G401.6 (cell line): ENCODE measurements at regions not wholly inside any gene's neighbourhood (a gene's known extent, or its start where the extent isn't known, plus 50 kb on each side); places are given as distances from the start of the nearest gene placed in this dataset.
"Not testable (repeated sequence)": the region's sequence is repeated elsewhere in the genome, so short reads cannot be mapped to it uniquely, and the experiment has no call there.

Experiments
- FAIRE-seq: peaks from 2 replicates; lab custom pipeline; 2012; peaks lifted over from hg19 to GRCh38; lab: Jason Lieb, UNC

DNA sequence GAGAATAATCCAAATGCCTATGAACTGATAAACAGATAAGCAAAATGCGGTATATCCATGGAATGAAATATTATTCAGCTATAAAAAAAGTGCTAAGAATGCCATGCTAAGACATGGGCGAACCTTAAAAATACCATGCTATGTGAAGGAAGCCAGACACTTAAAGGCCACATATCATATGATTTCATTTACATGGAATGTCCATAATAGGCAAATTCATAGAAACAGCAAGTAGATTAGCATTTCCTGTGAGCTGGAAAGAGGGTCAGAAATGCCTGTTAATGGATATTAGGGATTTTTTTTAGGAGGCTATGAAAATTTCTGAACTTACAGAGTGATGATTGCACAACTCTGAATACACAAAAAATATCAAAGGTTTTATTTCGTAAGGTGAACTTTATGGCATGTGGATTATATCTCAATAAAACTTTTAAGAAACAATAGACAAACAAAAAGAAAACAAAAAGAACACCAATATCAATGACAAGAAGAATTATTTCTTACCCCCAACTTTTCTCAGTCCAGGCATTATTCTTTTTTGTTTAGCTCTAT is 1207.7 kb downstream of the SUCLG1 start:
- no peak for FAIRE-seq

DNA sequence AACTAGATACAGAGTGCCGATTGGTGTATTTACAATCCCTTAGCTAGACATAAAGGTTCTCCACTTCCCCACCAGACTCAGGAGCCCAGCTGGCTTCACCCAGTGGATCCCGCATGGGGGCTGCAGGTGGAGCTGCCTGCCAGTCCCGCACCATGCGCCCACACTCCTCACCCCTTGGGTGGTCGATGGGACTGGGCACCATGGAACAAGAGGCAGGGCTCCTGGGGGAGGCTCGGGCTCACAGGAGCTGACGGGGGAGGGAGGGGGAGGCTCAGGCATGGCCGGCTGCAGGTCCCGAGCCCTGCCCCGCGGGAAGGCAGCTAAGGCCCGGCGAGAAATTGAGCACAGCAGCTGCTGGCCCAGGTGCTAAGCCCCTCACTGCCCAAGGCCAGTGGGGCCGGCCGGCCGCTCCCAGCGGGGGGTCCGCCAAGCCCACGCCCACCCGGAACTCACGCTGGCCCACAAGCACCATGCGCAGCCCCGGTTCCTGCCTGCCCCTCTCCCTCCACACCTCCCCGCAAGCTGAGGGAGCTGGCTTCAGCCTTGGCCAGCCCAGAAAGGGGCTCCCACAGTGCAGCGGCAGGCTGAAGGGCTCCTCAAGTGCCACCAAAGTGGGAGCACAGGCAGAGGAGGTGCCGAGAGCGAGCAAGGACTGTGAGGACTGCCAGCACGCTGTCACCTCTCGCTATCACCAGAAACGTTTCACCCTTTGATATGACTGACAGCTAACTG is 1213.1 kb downstream of the SUCLG1 start:
- FAIRE-seq, result not testable (repeated sequence)

DNA sequence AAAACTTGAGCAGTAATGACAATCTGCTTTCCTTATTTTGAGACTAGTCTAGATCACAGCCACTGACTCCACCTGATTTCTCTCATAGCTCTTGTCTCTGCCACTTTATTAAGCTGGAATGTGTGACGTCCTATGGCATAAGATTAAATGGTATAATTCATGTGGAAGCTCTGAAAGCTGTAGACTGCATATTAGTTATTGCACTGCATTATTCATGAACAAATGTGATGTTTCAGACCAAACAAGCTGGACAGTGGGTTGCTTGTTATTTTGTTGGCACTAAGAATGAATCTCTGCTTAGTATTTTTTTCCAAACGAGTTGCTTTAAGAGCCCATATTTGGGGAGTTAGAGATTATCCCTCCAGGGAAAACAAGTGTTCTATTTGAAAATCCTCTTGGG is 1218.5 kb downstream of the SUCLG1 start:
- FAIRE-seq, result no peak

DNA sequence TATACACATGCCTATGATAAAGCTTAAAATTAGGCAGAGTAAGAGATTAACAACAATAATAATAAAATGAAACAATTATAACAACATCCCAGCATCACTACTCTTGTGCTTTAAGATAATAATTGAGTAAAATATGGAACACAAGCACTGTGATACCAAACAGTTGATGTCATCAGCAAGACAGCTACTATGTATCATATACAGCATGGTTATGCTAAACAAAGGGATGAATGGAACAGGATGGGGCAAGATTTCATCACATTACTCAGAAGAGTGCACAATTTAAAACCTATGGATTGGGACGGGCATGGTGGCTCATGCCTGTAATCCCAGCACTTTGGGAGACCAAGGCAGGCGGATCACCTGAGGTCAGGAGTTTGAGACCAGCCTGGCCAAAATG is 1221.0 kb downstream of the SUCLG1 start:
- FAIRE-seq, result no peak

DNA sequence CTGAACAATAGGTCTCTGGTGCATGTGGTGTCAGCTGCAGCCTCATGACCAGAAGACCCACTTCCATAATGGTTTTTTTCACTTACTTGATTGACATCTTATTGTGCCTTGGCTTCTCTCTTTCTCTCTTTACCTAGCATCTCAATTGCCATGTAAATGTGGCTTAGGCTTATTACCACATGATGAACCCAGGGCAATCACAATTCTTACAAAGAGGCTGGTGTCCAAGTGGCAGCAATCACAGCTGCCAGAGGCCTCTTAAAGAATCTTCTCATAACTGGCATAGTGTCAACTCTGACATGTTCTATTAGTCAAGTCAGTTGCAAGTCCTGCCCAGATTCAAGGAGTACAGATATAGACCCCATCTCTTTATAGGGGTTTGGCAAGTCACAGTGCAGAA is 1224.8 kb downstream of the SUCLG1 start:
- no peak for FAIRE-seq

DNA sequence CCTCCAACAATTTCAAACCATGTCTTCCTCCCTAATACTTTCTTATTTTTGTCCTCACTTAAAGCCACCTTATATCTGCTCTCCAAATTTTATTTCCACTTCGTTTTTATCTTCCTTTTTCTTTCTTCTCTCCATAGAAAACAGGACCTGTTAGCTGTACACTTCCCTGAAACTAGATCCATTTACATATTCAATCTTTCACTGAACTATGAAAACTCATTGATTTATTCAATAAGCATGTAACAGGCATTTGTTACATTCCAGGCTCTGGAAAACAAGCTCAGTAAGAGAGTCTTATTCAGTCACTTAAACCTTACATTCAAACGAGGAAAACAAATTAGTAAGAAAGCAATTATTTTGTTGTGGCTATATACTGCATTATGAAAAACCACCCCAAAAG is 1225.3 kb downstream of the SUCLG1 start:
- no peak for FAIRE-seq

DNA sequence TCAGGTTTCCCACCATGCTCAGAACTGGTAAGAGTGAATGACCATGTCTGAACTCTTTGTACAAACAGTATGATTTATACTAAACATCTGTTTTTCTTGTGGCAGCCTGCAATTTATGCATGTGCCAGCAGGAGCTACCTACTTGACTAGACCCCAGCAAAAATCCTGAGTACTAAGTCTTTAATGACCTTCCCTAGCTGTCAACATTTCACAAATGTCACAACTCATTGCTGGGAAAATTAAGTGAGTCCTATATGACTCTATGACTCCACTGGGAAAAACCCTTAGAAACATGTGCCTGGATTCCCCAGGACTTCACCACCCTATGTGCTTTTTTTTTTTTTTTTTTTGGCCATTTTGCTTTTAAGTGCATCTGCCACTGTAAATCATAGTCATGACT is 1225.8 kb downstream of the SUCLG1 start:
- no peak for FAIRE-seq

DNA sequence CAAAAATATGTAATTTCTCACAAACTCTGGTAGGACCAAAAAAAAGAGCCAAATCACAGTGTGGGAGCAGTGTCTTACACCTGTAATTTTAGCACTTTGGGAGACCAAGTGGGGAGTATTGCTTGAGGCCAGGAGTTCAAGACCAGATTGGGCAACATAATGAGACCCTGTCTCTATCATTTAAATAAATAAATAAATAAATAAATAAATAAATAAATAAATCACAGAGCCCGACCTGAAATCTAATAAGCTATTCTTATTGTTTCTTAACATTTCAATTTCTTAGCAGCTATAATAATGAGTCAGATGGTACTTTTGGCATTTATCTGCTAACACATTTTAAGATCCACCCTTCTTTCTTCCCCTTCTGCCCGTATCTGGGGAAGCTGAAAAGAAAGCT is 1229.6 kb downstream of the SUCLG1 start:
- no peak for FAIRE-seq

DNA sequence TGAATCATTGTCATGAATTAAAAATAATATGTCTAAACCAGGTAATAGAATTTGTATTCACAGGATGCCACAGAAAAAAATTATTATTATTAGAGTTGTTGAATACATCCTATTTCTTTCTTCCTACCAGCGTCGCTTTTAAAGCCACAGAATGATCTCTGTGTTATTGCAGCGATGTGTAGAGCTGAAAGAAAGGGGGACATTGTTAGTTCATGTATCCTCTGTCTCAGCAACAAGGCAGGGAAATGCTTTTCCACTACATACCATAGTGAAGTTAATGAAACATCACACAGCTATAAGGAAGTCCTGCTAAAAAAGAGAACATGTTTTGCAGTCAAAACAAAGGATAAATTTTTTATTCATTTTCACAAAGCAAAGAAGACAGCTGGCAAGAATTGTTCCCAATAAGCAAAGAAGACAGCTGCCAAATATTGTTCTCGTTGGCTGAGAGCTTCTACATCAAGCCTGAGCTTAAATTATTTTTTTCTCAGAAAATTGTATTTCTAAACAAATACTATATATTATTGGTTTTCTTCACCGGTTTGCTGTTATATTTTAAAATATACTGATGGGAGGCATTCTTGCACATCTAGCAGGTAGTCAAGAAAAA is 1234.4 kb downstream of the SUCLG1 start:
- no peak for FAIRE-seq

DNA sequence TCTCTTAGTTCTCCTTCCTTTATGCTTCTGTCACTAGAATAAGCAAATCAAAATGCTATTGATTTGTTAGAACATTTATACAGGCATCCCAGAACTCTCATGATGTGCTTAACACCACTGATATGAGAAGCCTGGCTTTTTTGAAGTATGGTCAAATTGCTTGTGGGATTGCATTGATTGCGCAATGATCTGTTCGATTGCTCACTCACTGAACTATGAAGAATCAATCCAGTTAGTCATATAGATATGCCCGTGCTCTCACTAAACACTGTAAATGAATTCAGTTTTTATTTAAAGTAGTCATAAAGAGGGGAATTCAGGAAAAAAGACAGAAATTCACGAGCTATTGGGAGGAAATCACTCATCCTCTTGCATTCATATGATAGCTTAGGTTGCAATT is 1237.8 kb downstream of the SUCLG1 start:
- FAIRE-seq, result no peak

DNA sequence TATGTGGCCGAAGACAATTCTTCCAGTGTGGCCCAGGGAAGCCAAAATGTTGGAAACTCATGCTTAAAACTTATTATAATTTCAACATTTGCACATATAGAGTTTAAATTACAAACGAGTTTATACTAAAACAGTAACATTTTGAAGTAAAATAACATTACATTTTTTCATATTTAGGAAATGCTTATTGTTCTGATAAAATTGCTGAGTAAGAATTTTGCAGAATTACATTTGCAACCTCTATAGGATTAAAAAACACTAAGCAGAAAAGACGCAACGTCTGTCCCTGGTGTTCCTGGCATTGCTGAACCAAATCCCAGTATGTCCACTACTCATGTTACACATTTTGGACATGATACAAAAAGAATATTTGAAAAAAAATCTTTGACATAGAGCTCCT is 1241.2 kb downstream of the SUCLG1 start:
- no peak for FAIRE-seq

DNA sequence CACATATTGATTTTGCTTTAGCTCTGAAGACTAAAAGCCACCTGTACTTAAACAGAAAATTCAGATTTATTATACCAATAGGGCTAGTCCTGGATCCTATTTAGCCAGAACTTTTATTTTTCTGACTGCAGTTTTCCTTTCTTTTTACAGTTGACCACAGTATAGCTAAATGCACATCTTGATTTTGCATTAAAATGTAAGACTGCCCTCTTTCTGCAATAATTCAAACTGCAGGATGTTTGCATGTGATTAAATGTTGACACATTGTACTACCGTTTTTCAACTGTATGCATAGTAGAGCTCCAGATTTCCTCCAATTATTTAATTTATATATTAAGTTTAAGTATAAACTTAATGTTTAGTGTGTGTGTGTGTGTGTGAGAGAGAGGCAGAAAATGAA is 1262.9 kb downstream of the SUCLG1 start:
- FAIRE-seq, result no peak

DNA sequence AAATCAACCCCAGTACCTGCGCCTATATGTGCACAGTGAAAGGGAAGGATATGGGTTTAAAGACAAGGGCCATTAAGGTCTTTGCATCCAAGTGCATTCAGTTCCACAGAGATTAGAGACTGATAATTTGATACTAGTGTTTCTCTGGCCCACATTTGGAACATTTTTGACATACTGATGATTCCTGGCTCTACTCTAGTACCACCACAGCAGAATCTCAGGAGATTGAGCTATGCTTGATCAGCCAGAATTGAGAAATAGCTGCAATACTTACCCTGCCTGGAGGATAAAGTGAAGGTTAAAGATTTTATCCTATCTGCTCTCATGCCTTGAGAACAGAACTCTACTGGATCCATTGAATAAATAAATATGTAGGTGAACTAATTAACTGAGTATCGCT is 1267.8 kb downstream of the SUCLG1 start:
- no peak for FAIRE-seq

DNA sequence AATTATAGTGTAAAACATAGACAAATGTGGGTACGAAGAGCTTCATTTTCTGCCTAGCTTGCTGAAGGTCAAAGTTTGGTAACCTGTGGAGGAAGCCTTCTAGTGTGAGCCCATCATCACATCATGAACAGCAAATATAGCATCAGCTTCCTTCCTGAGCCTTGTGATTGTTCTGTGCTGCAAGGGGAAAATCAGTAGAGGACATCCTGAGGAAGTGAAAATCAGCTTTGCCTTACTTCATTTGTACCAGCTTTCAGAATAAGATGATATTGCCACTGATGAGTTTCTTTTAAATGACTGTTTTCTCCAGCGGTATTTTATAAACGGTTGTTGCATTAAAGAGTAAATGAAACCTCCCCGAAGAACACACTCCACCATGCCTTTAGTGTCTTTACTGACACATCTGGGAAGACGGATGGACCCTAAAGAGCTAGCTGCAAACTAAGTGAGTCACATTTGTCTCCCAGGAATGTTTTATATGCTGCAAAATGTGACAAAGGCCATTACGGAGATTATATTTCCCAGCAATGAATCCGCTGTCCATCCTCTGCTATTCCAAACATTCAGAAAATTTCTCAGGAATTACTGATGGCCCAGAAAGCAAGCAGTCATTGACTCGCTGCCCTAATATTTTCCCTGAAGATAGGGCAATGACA is 1272.8 kb downstream of the SUCLG1 start:
- FAIRE-seq, result no peak

DNA sequence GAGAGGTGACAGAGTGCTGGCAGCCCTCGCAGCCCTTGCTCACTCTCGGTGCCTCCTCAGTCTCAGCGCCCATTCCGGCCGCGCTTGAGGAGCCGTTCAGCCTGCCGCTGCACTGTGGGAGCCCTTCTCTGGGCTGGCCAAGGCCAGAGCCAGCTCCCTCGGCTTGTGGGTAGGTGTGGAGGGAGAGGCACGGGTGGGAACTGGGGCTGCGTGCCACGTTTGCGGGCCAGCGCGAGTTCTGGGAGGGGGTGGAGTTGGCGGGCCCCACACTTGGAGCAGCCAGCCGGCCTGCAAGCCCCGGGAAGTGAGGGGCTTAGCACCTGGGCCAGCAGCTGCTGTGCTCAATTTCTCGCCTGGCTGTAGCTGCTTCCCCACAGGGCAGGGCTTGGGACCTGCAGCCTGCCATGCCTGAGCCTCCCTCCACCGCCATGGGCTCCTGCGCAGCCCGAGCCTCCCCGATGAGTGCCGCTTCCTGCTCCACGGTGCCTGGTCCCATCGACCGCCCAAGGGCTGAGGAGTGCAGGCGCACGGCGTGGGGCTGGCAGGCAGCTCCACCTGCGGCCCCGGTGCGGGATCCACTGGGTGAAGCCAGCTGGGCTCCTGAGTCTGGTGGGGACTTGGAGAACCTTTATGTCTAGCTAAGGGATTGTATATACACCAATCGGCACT is 1278.1 kb downstream of the SUCLG1 start:
- not testable (repeated sequence) for FAIRE-seq

DNA sequence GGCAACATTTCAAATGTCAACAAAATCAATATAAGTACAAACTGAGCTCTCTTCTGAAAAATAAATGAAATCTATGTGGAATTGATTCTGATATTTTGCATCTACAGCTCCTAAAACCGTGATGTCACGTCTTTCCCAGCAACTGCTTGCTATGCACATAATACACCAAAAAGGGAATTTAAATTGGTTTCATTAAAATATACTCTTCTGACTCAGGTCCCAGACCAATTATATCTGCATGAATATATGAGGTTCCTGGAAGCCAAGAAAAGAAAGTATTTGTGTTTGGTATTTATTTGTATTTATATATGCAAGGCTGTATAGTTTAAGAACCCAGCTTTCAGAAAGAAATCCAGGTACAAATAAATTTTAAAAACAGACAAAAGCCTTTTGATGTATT is 1282.5 kb downstream of the SUCLG1 start:
- FAIRE-seq, result no peak

DNA sequence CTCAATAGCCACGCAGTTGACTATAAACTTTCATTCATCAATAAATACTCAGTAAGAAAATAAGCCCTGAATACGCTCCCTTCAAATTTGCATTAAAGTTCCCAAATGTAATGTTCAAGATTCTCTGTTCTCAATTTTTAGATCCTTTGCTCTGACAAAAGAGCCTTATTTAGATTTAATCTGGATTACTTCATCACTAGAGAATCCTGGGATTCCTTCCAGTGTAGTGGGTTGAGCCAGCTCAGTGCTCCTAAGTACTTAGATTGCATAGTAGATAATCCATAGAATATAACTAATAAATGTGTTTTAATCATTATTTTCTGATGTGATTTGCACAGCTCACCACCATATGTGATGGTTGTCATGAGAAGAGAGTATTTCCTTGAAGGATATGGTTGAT is 1286.2 kb downstream of the SUCLG1 start:
- no peak for FAIRE-seq

DNA sequence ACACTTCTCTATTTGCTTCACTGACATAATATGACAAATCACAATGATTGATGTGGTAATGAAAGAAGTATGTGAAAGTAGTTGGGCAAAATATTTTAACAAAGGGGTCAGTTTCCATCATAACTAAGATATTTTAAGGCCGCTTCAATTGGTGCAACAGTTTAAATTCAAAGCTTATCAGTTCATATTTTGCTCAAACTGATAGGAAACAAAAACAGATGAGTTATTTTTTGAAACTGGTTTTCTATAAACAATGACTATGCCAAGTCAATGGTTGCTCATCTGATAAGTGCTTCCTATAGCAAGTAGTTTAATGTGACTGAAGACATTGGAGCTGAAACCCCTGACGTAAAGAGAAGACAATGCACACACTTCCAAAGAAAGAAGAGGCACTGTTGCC is 1290.7 kb downstream of the SUCLG1 start:
- no peak for FAIRE-seq

DNA sequence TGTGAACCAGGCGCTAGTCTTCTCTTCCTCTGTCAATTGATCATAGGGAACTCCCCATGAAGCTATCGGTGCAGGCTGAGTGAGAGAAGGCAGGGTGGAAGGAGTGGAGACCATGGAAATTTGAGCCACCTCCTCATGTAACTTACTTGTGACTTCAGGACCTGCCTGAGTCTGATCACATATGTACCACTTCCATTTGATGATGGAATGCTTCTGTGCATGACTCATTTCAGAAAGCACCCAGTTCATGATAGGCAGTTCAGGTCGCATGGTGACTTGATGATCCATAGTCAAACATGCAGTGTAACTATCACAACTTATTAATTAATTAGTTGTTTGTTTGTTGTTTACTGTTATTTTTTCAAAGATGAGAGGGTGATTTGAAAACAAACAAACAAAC is 1296.7 kb downstream of the SUCLG1 start:
- no peak for FAIRE-seq

DNA sequence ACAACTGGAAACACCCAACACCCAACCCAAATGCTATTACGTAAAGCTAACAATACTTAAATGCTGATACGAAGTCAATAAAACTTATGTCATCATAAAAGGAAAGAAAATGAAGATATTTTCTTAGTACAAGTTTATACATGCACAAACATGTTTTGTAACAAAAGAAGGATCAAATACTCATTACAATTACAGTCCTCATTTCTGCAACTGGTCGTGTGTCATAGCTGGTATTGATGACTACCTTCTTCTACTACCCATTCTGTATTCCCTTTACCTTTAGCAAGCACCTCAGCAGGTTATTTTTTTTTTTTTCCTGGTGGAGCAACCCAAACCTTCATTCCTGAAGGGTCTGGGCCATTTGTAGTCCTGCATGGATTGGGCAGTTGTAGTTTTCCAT is 1298.5 kb downstream of the SUCLG1 start:
- no peak for FAIRE-seq

DNA sequence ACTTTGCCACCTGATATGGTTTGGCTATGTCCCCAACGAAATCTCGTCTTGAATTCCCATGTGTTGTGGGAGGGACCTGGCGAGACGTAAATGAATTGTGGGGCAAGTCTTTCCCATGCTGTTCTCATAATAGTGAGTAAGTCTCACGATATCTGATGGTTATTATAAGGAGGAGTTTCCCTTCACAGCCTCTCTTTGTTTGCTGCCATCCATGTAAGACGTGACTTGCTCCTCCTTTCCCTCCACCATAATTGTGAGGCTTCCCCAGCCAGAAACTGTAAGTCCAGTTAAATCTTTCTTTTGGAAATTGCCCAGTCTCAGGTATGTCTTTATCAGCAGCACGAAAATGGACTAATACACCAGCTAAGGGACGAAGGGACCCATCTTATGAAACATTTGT is 1303.3 kb downstream of the SUCLG1 start:
- no peak for FAIRE-seq

DNA sequence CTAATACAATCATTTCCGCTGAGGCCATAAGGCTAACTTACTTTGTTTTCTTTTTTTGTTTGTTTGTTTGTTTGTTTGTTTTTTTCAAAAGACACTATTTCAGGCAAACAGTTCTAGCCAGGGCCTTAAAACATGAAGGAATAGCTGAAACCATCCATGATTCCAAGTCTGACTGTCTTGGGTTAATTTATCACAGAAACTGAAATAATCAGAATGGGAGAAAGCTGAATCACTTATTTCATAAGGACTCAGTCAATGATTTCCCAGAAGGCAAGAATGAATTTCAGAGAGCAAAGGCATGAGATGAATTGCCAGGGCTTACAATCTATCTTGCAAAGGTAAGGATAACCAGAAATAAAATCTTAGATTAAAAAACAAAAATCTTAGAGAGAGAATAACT is 1315.1 kb downstream of the SUCLG1 start:
- FAIRE-seq, result no peak

DNA sequence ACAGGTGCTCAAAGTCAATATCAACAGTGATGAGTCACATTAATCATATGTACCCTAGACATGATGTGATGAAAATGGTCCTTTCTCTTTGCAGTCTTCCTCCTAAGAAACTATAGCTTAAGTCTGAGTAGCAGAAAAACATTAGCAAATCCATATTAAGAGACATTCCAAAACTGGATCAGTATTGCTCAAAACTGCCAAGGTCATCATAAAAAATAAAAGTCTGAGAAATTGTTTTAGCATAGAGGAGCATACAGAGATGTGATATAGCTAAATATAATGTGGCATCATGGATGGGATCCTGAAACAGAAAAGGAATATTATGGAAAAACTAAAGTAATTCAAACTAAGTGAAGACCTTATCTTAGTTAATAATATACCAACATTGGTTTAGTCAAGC is 1316.1 kb downstream of the SUCLG1 start:
- FAIRE-seq, result no peak
